CD4-positive, alpha-beta T cell treated with Interleukin-2 at 100 ng/mL for 4 hours (primary cell): ENCODE measurements at regions not wholly inside any gene's neighbourhood (a gene's known extent, or its start where the extent isn't known, plus 50 kb on each side); places are given as distances from the start of the nearest gene placed in this dataset.

Experiments
- DNase-seq: peaks from one replicate; pipeline ENCODE4 v3.0.0-alpha.2; 2020; ENCODE audit warnings: low spot score

DNA sequence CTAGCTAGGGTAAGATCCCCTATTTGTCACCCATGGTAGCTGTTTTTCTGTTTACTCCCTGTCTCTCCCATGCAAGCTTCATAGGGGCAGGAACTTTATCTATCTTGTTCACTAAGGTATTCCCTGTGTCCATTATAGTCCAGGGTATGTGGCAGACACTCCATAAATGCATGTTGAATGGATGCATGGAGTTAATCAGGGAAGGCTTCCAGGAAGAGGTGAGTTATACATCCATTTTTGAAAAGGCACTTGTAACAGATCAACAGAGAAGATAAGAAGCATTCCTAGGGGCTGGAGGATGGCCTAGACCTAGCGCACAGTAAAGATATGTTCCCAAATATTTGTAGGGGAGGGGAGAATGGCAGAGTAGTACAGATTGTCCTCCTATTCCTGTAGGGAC, 130.3 kb downstream of the BUD13 start:
- DNase-seq: no peak

GRCh38 chr11:116641561-116642045, 131.2 kb downstream of the BUD13 start:
- peak; percentile 3 for DNase-seq

GRCh38 chr11:116640641-116641402, 132.0 kb downstream of the BUD13 start:
- DNase-seq: no peak

DNA sequence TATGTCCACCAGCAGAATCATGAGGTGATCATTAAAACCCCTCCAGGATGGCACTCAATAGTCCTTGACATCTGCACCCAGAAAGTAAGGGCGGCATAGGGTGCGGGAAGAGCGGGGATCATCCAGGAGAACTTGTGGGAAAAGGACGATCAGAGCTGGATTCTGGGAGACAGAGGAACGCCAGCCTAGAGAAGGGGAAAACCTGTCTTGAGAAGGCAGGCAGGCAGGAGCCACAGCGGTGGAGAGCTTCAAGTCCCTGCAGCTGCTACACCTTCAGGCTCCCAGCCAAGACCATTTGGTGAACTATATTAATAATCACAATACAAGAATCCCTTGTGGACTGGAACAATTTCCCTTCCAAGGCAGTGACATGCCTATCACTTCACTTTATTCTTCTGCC, 134.3 kb downstream of the BUD13 start:
- no peak for DNase-seq

DNA sequence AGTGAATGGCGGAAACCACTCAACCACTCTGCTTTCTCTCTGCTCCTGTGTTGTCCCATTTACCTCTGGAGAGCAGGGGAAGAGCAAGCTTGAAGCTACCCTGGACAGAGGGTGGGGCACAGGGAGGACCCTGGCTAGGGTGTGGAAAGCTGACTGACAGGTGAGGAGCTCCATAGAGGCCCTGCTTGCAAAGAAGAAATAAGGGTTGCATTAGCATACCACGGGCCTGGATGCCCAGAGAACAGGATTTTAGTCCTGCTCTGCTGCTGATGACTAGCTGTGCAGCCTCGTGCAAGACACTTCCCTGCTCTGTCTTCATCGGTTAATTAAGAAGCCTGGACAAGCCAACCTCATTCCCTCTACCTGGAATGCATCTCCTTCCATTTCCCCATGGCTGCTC, 135.0 kb downstream of the BUD13 start:
- no peak for DNase-seq

GRCh38 chr11:116636341-116636929, 136.4 kb downstream of the BUD13 start:
- no peak for DNase-seq

GRCh38 chr11:116631201-116631600, 141.6 kb downstream of the BUD13 start:
- no peak for DNase-seq

DNA sequence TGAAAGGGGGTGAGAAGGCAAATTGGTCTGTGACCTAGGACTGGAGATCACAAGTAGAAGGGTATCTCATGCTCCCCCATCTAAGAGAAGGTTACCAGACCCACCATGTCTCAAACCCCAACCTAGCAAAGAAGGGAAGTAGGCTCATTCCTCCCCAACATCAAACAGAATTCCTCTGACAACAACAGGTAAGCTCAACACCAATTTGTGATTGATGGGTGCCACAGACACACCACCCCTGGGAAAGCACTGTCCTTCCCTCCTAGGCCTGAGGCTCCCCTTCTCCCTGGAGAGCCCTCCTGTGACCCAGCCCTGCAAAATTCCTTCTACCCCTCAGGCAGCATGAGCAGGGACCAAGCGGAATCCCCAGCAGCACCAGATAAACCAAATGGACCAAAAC, 154.3 kb downstream of the BUD13 start:
- no peak for DNase-seq

GRCh38 chr11:116615211-116615865, 157.4 kb downstream of the BUD13 start:
- no peak for DNase-seq

GRCh38 chr11:116614306-116615210, 158.2 kb downstream of the BUD13 start:
- DNase-seq: no peak

DNA sequence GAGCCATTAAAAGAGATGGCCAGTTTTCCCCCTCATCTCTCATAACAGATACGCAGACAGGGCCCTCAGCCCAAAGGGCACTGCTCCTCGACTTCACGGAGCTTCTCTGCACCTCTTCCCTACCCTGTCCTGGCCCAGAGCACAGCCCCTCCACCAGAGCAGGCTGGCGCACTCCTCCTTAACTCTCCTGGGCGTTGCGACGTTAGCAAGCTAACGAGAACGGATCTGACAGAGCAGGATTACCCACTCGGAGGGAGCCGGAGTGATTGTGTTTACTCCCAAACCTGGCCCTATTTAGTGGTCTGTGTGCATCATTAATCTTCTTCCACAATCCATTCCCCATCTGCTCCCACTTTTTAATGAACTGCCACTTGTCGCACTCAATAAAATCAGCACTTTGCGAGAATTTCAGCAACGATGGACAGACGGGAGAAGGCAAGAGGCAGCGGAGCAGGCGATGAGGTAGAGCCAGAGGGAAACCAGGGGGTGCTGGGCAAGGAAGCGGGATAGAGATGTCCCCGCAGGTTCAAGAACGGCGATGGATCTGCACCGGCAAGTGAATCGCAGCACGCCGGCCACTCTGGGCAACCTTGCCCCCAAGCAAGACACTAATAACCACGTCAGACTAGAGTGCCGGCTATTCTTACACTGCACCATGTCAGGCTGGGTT, 159.4 kb downstream of the BUD13 start:
- no peak for DNase-seq

DNA sequence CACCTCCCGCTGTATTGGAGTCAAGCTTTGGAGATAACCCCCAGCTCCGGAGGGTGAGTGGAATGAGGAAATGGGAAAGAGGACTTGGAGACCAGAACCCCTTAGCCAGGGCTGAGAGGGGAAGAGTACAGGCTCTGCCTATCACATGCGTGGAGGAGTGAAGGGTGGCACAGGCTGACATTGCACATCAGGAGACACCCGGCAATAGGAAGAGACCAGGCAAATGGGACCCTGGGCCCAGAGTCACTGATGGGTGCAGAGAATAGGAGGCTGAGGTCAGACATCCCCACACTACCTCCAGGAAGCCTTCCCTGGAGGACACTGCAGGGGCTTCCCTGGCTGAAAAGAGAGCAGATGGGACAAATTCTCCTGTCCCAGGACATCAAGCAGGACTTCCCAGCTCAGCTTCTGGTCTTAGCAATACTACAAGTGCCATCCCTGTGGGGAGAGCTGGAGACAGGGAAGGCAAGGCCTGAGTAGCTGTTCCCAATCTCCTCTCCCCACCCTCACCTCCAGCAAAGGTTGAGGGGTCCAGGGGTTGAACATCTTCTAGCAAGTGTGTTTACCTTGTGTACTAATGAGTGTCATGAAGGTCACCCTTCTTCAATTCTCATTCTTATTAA, 160.7 kb downstream of the BUD13 start:
- no peak for DNase-seq

- DNase-seq: no peak
These were observed 162.6 kb downstream of the BUD13 start for GRCh38 chr11:116610190-116610589.

GRCh38 chr11:116607027-116607426, 165.8 kb downstream of the BUD13 start:
- no peak for DNase-seq

- no peak for DNase-seq
These were observed 167.0 kb downstream of the BUD13 start for GRCh38 chr11:116605543-116606459.

DNA sequence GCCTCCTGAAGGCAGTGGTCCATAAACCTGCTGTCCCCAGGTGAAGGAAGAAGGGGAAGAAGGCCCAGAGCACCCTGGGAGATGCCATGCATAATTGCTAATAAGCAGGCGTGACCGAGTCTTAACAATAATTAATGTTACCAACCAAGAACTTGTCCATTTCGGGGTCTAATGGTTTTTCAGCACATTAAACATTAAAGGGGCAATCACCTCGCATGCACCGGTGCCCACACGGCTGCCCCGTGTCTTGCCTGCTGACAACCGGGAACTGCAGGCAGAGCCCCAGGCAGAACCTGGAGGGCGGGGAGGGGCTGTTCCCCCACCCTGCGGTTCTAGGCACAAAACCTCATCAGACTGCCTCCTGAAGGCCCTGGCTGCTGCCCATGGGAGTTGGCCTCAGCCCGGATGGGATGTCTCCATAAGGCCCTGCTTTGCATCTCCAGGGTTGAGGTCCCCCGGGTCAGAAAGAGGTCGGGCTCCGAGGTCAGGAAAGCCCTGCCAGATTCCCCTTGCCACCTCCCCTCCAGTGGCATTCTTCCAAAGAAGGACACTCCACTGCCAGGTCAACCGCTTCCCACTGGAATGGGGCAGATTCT, 169.0 kb downstream of the BUD13 start:
- no peak for DNase-seq

DNA sequence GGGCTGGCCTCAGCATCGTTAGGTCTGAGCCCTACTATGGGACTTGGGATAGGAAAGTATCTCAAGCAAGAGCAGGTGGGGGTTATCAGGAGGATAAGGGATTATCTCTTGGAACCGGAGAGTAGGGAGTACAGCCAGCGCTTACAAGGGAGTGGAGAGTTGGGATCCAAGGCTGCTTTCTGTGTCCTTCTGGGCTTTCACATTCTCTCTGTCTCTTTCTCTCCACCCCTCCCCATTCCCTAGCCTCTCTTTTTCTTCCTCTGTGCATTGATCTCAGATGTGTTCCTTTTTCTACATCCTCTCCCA, 170.2 kb downstream of the BUD13 start:
- no peak for DNase-seq

GRCh38 chr11:116601814-116602636, 170.8 kb downstream of the BUD13 start:
- DNase-seq: no peak

DNA sequence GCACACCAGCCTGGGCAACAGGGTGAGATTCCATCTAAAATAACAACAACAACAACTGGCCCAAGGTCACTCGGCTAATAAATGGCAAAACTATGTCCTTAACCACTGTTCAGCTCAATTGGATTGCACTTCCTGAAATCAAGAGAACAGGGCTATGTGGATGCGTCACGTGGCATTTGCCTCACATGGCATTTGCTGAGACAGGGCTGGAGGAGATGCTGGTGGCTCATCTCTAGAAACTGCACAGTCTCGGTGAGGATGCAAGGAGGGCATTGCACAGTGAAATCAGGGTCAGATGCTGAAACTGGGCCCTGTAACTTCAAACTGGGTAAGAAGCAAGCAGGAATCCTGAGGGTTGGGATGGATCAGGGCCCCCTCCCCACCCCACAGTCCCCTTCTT, 171.9 kb downstream of the BUD13 start:
- no peak for DNase-seq
